GM21723 (cell line): ENCODE measurements at regions not wholly inside any gene's neighbourhood (a gene's known extent, or its start where the extent isn't known, plus 50 kb on each side); places are given as distances from the start of the nearest gene placed in this dataset.
"Not testable (repeated sequence)": the region's sequence is repeated elsewhere in the genome, so short reads cannot be mapped to it uniquely, and the experiment has no call there.

Experiments
- ATAC-seq: cut with Tn5 transposase; IDR thresholded peaks from one replicate; pipeline ENCODE4 v1.9.1; 2021; ENCODE audit warnings: mild to moderate bottlenecking, moderate library complexity; ENCODE audit not compliant: unreplicated experiment

DNA sequence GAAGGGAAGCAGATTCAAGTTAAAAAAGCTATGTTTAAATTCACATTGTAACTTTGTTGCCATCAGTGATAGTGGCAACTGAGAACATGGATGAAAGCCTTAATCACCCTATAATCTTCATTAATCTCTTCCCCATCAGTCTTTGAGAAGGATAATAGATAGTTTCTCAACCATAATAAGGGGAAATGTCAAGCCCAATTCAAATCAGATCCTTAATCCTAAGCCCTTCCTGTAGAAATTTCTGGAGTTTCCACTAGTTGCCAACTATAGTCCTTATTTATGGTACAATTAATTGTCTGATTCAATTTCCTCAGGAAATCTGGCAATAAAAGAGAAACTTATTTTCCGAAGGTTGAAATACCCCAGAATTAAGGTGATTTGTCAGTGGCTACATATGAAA is 431.8 kb downstream of the ZWINT start:
- no peak for ATAC-seq

DNA sequence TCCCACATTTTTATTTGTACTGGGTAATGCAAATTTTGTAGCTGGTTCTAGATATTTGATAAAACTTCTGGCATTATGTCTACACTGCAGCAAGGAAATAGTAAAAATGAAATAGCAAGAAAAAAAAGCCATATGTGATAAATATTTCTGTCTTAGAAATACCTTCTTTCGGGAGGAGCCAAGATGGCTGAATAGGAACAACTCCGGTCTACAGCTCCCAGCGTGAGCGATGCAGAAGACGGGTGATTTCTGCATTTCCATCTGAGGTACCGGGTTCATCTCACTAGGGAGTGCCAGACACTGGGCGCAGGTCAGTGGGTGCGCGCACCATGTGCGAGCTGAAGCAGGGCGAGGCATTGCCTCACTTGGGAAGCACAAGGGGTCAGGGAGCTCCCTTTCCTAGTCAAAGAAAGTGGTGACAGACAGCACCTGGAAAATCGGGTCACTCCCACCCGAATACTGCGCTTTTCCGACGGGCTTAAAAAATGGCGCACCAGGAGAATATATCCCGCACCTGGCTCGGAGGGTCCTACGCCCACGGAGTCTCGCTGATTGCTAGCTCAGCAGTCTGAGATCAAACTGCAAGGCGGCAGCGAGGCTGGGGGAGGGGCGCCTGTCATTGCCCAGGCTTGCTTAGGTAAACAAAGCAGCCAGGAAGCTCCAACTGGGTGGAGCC is 461.4 kb downstream of the ZWINT start:
- ATAC-seq: not testable (repeated sequence)

DNA sequence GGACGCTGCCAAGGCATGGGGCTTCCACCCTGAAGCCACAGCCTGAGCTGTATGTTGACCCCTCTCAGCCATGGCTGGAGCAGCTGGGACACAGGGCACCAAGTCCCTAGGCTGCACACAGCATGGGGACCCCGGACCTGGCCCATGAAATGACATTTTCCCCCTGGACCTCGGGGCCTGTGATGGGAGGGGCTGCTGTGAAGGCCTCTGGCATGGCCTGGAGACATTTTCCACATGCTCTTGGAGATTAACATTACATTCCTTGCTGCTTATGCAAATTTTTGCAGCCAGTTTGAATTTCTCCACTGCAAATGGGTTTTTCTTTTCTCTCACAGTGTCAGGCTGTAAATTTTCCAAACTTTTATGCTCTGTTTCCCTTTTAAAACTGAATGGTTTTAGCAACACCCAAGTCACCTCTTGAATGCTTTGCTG is 463.6 kb downstream of the ZWINT start:
- ATAC-seq: no peak

DNA sequence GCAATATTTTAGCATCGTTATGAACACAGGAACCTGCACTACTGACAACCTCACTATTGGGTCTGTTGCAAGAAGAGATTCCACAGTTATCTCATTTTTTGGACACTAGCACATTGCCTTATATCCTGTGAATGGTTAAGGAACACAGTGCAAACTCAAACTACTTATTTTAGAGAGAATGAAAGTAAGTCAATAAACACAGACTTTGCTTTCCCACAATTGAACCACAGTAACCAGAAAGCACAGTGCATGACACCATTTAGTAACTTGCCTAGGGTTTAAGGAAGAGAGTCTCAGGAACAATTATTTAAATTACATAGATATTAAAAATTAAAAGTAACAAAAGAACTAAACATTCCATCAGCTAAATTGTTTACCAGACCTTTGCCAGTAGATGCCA is 468.8 kb downstream of the ZWINT start:
- no peak for ATAC-seq

DNA sequence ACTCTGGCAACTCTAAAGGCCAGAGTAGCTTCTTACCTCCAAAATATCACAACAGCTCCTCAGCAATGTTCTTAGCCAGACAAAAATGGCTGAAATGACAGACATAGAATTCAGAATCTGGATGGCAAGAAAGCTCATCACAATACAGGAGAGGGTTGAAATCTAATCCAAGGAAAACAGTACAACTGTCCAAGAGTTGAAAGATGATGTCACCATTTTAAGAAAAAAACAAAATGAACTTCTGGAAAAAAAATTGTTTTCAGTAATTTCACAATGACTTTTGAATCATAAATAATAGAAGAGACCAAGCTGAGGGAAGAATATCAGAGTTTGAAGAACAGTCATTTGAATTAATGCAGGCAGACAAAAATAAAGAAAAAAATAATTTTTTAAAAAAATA is 479.5 kb downstream of the ZWINT start:
- ATAC-seq: no peak

DNA sequence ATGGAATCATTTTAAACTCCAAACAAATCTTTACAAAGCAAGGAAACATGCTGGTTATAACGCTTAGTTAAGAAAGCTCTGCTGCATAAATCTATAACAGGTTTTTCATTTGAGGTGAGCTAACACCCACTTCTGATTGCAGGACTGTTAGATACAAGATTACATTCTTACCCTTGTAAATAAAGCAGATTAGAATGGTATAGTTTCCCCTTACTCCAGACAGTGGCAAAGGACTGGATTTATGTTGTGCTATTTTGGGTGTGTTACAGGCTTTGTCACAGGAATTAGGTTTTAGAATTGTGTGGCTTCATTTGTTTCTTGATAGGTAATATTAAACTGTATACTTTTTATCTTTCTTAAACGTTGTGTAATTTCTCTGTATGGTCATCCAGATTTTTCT is 487.6 kb downstream of the ZWINT start:
- no peak for ATAC-seq

DNA sequence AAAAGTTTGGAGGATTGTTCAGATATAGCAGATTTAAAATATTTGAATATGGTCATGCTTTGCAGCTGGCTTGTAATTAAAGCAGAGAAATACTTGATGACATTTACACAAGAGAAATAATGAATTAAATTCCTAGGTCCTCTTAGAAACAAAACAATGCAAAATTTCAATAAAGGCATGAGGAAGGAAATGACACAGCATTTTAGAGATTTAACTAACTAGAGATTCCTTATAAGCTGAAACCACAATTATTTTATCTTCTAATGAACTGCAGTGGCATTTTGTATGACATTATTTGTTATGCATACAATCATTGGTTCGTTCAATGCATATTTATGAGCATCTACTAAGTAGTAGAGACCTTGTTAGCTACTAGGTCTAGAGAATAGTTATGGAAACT is 490.9 kb downstream of the ZWINT start:
- ATAC-seq: no peak

DNA sequence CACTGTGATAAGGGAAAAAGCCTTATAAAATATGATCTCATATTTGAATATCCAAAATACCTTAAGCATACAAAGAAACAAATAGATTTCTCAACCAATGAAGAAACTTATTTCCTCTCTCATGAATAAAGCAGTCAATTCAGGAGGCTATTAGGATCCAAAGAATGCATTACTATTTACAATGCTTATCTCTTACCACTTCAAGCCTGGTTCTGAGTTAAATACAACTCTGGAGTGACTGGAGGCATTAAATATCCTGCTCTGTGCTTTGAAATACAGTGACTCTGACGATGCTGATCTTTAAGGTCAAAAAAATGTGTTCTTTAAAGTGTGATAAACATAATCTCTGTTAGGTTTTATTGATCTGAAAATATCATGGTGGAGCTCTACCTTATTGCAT is 493.2 kb downstream of the ZWINT start:
- ATAC-seq: no peak

DNA sequence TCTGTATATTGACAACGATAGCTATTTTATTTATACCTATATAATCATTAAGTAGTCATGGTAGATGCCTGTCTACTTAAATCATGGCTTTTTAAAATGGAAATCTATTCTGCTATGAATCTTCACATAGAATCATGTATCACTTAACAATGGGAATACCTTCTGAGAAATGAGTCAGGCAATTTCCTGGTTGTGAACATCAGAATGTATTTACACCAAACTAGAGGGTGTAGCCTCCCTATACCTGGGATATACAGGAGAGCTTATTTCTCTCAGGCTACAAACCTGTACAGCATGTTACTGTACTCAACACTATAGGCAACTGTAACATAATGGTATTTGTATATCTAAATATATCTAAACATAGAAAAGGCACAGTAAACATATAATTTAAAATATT is 502.3 kb downstream of the ZWINT start:
- no peak for ATAC-seq

DNA sequence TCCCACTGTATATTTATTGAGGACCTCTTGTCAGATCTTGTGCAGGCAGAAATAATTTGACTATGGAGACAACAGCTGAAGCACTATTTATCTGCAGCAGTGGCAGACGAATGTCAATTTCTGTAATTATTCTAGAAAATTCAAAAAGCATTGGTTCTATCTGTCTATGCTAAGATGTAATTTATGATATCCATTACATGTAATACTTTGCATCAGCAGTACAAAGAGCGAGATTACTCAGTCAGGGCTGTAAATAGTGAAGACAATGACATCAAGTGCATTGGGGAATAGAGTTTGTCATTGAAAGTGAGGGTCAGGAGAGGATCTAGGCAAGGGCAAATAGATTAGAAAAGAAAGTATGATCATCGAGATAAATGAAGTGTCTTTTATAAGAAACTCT is 508.2 kb downstream of the ZWINT start:
- no peak for ATAC-seq

DNA sequence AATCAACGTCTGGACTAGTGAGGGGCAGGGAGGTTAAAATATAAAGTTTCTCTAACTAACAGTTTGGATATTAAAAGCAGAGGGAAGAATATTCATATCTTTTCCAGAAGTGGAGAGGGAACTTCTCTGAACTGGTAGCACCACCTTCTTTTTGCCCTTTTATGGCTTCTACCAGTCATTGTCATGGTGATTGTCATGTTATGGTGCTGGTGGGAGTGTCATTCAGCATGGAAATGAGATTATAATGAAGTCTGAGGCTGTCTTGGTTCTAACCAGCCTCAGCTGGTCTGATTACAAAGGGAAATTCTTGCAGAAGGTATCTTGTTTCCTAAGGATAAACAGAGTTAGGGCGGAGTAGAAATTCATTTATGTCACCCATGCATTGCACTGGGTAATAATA is 523.8 kb downstream of the ZWINT start:
- ATAC-seq: no peak

DNA sequence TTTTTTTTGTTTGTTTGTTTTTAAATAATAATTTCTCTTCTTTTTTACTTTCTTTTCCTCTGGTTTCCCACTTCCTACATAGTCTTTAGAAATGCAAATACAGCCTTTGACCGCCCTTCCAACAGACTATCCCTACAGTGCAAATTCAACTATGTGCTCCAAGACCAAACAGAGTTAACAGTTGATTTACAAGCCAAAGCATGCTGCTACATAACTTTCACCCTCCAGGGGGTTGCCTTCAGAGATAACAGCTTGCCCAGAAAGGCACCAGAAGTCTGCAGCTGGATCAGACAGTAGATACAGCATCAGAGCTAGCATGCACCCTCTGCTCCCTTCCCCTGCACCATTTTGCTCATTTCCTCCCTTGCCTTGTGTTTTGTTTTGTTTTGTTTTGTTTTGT is 539.0 kb downstream of the ZWINT start:
- no peak for ATAC-seq

DNA sequence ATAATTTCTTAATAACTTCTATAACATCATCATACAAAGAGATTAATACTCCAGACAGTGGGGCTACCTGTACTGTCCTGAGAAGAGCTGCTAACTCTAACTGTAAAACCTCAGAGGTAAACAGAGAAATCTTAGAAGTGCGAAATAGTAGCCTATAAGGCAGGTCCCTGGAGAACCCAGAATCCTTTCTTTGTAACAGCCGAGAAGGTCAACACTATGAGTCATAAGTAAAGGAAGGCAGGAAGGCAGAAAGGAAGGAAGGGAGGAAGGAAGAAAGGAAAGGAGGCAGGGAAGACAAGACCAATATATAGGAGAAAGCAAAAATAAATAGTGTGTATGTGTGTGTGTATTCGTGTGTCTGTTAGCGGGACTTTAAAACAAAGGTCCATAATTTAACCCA is 540.6 kb downstream of the ZWINT start:
- ATAC-seq: no peak

DNA sequence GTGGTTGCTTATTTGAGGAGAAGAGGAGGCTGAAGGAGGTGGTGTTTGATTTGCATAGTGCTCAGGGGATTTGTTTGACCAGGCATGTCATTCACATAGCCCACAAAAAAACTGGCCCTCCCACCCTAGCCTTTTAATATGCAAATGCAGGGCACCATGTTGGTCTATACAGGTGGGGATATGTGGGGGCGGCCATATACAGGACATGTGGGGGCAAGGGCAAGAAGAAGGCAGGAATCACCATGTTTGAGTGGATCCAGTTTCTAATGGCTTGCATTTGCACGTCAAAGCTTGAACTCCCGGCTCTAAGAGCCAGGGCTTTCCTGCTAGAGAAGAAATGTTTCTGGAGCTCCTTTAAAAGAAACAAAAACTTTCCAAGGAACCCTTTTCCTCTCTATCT is 541.0 kb downstream of the ZWINT start:
- ATAC-seq: no peak

DNA sequence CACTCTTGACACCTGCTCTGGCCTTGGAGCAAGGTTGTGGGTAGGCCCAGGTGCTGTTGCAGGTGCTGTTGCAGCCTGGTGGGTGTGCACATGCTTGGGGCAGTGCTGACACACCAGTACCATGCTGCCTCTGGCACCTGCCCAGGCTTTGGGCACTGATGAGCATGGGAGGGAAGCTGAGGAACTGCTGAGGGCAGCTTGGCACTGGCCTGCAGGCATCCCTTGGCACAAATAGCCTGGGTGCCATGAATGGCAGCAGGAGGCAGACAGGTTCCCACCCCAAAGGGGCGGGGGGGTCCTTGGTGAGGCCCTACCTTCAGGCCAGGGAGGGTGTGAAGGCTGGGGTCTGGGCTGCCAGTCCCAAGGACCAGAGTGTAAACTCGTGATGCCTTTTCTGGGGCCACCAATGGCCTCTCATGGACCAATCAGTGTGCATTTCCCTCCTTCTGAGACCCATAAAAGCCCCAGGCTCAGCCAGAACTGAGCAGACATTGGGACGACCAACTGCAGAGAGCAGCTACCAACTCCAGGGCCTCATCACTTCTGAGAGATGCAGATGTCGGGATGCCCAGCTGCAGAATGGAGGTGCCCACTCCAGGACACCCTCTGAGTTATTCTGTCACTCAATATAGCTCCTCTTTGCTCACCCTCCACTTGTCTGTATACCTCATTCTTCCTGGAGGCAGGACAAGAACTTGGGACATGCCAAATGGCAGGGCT is 547.4 kb downstream of the ZWINT start:
- ATAC-seq: no peak

DNA sequence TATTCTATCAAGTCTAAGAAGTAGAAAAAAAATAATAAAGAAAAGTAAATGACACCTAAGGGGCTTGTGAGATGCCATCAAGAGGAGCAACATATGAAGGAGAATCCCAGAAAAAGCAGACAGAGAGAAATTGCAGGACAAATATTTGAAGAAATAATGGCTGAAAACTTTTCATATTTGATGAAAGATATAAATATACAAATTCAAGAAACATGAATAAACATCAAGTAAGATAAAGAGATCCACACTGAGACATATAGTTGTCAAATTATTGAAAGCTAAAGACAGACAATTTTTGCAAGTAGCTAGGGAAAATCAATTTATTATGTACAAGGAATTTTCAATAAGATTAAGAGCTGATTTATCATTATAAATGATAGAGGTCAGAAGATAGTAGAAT is 558.0 kb downstream of the ZWINT start:
- ATAC-seq: no peak

DNA sequence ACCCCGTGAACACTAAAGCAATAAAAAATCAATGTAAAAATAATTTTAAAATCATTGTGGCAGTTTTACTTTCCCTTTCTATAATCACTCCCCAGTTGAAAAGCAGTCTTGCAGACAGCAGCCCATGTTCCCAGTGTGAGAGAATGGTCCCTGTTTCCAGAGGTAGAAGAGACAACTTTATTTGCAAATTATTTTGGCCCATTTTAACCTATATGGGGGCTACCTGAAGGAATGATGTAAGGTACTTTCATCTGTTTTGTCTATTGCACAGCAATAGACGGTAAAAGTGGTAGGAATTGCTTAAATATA is 559.8 kb downstream of the ZWINT start:
- ATAC-seq: no peak

DNA sequence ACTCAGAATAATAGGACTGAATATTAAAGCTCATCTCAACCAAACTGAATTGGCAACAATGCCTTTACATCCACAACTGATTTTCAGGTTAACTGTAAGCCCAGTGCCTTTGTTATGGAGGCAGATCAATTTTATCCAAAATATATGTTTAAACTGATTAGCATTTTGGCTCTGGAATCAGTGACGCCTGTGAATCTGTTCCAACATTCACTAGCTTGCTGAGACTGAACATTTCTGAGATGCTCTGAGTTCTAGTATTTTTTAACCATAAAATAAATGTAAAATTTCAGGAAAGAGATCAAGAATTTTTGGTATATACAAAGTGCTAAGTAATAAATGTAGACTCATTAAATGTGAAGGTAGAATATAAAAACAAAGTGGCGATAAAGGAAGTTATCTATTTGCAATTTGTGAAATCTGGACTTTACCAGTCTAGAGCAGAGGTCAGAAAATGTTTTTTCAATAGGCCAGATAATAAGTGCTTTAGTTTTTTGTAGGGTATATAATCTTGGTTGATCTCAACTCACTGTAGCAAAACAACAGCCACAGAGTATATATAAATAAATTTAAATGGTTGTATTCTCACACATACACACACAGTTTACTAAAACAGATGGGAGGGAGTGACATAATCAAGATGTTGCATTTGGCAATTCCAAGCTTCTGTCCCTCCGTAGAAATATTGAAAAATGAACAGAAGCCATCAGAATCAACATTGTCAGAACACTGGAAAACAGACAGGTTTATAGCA is 560.3 kb downstream of the ZWINT start:
- no peak for ATAC-seq

DNA sequence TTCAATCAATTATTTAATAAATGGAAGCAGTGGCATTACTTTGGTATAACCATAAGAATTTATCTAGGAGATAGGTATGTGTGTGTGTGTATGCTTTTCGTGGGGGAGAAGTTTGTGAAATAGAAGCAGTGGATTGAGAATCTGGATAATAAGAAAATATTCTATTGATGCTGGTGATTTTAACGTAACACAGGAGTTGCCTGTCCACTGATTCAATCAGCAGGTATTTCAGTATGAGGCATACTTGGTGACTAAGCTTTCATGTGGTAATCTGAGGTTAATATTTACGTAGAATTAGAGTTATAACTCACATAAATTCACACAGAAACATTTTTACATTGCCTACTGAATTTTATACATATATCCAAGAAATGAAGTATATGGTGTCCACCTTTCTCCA is 568.0 kb downstream of the ZWINT start:
- no peak for ATAC-seq

DNA sequence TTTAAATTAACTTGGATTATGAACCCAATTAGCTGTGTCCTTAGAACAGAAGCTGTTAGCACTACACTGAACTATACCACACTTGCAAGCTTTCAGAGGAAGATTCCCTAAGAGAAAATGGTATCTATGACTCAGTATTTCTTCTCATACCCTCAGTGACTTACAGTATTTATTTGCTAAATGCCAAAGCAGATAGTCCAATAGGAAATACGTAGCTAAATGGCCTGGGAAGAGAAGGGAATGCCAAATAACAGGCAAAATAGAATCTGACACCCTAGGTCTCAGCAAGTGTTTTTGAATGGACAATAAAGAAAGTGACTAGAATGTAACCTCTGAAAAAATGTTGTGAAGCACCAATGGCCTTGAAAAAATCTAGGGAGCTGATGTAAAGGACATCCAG is 570.8 kb downstream of the ZWINT start:
- not testable (repeated sequence) for ATAC-seq

DNA sequence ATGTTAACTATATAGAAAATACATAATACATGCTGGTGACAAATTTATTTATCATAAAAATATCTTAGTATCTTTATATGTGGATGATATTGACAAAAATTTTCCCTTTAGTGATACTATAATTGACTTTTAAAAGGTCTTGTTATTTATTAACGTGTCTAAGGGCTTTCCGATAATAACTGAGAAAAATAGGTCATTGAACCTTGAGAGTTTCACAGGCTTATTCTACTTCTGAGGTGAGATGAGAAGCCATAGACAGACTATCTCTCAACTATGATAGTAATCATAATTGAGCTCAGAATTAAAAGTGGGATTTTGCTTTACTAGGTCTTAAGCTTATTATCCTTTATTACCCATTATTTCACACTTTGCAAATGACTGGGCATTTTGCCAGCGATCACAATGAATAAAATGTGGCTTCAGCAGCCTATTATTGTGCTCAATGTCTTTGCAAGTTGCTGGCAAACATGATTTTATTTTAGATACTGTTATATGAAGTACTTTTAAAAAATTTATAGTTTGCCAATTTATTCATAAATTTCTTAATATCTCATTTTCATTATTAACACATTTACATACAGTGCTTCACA is 574.5 kb downstream of the ZWINT start:
- no peak for ATAC-seq

DNA sequence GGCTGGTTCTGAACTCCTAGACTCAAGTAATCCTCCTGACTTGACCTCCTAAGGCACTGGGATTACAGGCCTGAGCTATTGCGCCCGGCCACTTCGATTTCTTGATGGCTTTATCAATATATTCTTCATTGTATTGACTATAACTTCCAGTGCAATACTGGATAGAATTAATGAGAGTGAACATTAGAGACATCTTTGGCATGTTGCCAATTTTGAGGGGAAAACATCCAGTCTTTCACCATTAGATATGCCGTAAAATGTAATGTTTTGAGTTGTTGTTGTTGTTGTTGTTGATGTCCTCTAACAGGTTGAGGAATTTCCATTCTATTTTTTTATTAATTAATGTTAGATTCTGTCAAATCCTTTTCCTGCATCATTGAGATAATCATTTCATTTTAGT is 578.9 kb downstream of the ZWINT start:
- ATAC-seq: no peak
